ENCODE measurements at regions not wholly inside any gene's neighbourhood (a gene's known extent, or its start where the extent isn't known, plus 50 kb on each side); places are given as distances from the start of the nearest gene placed in this dataset.
A peak's percentile ranks its signal among the peaks of the same experiment; 100 is the strongest.
"Not testable (repeated sequence)": the region's sequence is repeated elsewhere in the genome, so short reads cannot be mapped to it uniquely, and the experiment has no call there.

GRCh38 chr16:72729552-72729951 is 318.4 kb downstream of the ZFHX3 start:
- not testable (repeated sequence) for H3K4me3 ChIP-seq (replicated peaks in 1 of 2; ENCODE audit: low read depth in 2 of 2, low read length in 2 of 2); DNase-seq (ENCODE audit: low read depth in 2 of 2)

GRCh38 chr16:72728516-72728915 is 319.4 kb downstream of the ZFHX3 start:
- TF ChIP-seq CTCF (IDR thresholded peaks at IDR 0.05; ENCODE audit: low read depth, low read length) = no peak

GRCh38 chr16:72727565-72727964 is 320.4 kb downstream of the ZFHX3 start:
- no peak overlapping the region for H3K4me3 ChIP-seq (replicated peaks in 1 of 2; ENCODE audit: low read depth in 2 of 2, low read length in 2 of 2)
- no peak for TF ChIP-seq CTCF (IDR thresholded peaks at IDR 0.05; ENCODE audit: low read depth, low read length)
- no peak for DNase-seq (ENCODE audit: low read depth in 2 of 2)

More at GRCh38 chr16:72728516-72728915, 319.4 kb downstream of the ZFHX3 start:
- DNase-seq (ENCODE audit: low read depth in 2 of 2) = no peak
- H3K4me3 ChIP-seq (replicated peaks in 1 of 2; ENCODE audit: low read depth in 2 of 2, low read length in 2 of 2) = no peak overlapping the region

- no peak overlapping the region for H3K4me3 ChIP-seq (replicated peaks in 1 of 2; ENCODE audit: low read depth in 2 of 2, low read length in 2 of 2)
- DNase-seq (ENCODE audit: low read depth in 2 of 2) = no peak
- TF ChIP-seq CTCF (IDR thresholded peaks at IDR 0.05; ENCODE audit: low read depth, low read length) = no peak
These were observed 322.3 kb downstream of the ZFHX3 start for GRCh38 chr16:72725643-72726042.

- no peak overlapping the region for H3K4me3 ChIP-seq (replicated peaks in 1 of 2; ENCODE audit: low read depth in 2 of 2, low read length in 2 of 2)
- DNase-seq (ENCODE audit: low read depth in 2 of 2) = peak; percentile 28 to 64
- TF ChIP-seq CTCF (IDR thresholded peaks at IDR 0.05; ENCODE audit: low read depth, low read length) = no peak
These were observed 324.1 kb downstream of the ZFHX3 start for GRCh38 chr16:72723781-72724180.

- no peak for DNase-seq (ENCODE audit: low read depth in 2 of 2)
- H3K4me3 ChIP-seq (replicated peaks in 1 of 2; ENCODE audit: low read depth in 2 of 2, low read length in 2 of 2) = no peak overlapping the region
- no peak for TF ChIP-seq CTCF (IDR thresholded peaks at IDR 0.05; ENCODE audit: low read depth, low read length)
These were observed 325.4 kb downstream of the ZFHX3 start for GRCh38 chr16:72722552-72722951.

- DNase-seq (ENCODE audit: low read depth in 2 of 2) = no peak
- TF ChIP-seq CTCF (IDR thresholded peaks at IDR 0.05; ENCODE audit: low read depth, low read length) = no peak
- no peak overlapping the region for H3K4me3 ChIP-seq (replicated peaks in 1 of 2; ENCODE audit: low read depth in 2 of 2, low read length in 2 of 2)
These were observed 325.9 kb downstream of the ZFHX3 start for GRCh38 chr16:72721981-72722380.

Data from cardiac fibroblast (primary cell).